CD14-positive monocyte (primary cell): ENCODE measurements at regions not wholly inside any gene's neighbourhood (a gene's known extent, or its start where the extent isn't known, plus 50 kb on each side); places are given as distances from the start of the nearest gene placed in this dataset.

Experiments
- DNase-seq, 3 donors: peaks; one replicate each; pipeline ENCODE4 v3.0.0-alpha.2; 2011 to 2022
- H2AFZ ChIP-seq: 2 replicates; pipeline ENCODE4 v1.6.0; 2012; ENCODE audit warnings: mild to moderate bottlenecking, low read depth, low read length, inconsistent platforms; ENCODE audit not compliant: insufficient read depth, poor library complexity, severe bottlenecking
- H3K27ac ChIP-seq, 2 donors: 1 replicate in 1 of 2; 2 replicates in 1 of 2; pipeline ENCODE4 v1.5.1; 2012 to 2013; ENCODE audit warnings: low read length in 2 of 2, control low read depth in 1 of 2, inconsistent platforms in 1 of 2, low read depth in 1 of 2, mild to moderate bottlenecking in 1 of 2
- H3K27me3 ChIP-seq, 2 donors: one replicate each; pipeline versions ENCODE4 v1.6.0 to v1.6.1; 2011 to 2013; ENCODE audit warnings: low read length in 2 of 2; ENCODE audit not compliant: control insufficient read depth in 2 of 2, insufficient read depth in 2 of 2
- H3K36me3 ChIP-seq, 2 donors: replicated peaks in 1 of 2; 1 replicate in 1 of 2; 2 replicates in 1 of 2; pipeline versions ENCODE4 v1.5.1 to v1.6.1; 2012 to 2013; ENCODE audit warnings: low read length in 2 of 2, control low read depth in 1 of 2, inconsistent platforms in 1 of 2, mild to moderate bottlenecking in 1 of 2; ENCODE audit not compliant: insufficient read depth in 2 of 2, control insufficient read depth in 1 of 2
- H3K4me1 ChIP-seq, 2 donors: 1 replicate in 1 of 2; 2 replicates in 1 of 2; pipeline versions ENCODE4 v1.5.1 to v1.6.1; 2012 to 2013; ENCODE audit warnings: low read length in 2 of 2, control low read depth in 1 of 2, inconsistent platforms in 1 of 2, mild to moderate bottlenecking in 1 of 2, moderate library complexity in 1 of 2; ENCODE audit not compliant: insufficient read depth in 2 of 2, control insufficient read depth in 1 of 2
- H3K4me2 ChIP-seq: replicated peaks from 2 replicates; pipeline ENCODE3; 2012; ENCODE audit warnings: low read length, moderate library complexity, mild to moderate bottlenecking; ENCODE audit not compliant: poor library complexity, severe bottlenecking; ENCODE audit errors: extremely low read depth
- H3K4me3 ChIP-seq, 3 experiments: fragments of 200-600 bp in 1 of 3; sonication (generic) in 1 of 3; replicated peaks in 1 of 3; 1 replicate in 2 of 3; 2 replicates in 1 of 3; pipeline ENCODE4 v1.5.1; 2011 to 2013; ENCODE audit warnings: low read length in 3 of 3, mild to moderate bottlenecking in 3 of 3, control low read depth in 2 of 3, low read depth in 2 of 3, inconsistent platforms in 1 of 3, moderate library complexity in 1 of 3
- H3K79me2 ChIP-seq: 2 replicates; pipeline ENCODE4 v1.6.0; 2012; ENCODE audit warnings: mild to moderate bottlenecking, control low read depth, inconsistent platforms, low read length, moderate library complexity; ENCODE audit not compliant: insufficient read depth
- H3K9ac ChIP-seq: 2 replicates; pipeline ENCODE4 v1.6.0; 2017; ENCODE audit warnings: low read length, mild to moderate bottlenecking; ENCODE audit not compliant: insufficient read depth, poor library complexity, severe bottlenecking
- H3K9me3 ChIP-seq, 2 donors: replicated peaks in 1 of 2; 1 replicate in 1 of 2; 2 replicates in 1 of 2; pipeline versions ENCODE4 v1.5.1 to v1.6.1; 2012 to 2013; ENCODE audit warnings: low read length in 2 of 2, control low read depth in 1 of 2; ENCODE audit not compliant: control insufficient read depth in 1 of 2, insufficient read depth in 1 of 2
- H4K20me1 ChIP-seq: 2 replicates; pipeline ENCODE4 v1.6.0; 2012; ENCODE audit warnings: mild to moderate bottlenecking, low read length, control low read depth, moderate library complexity; ENCODE audit not compliant: insufficient read depth
- H3K27ac Mint-ChIP-seq, 7 donors: one replicate each; pipeline ENCODE4 v1.8.0; 2020; ENCODE audit warnings: mild to moderate bottlenecking in 7 of 7, mixed read lengths in 7 of 7, moderate library complexity in 6 of 7, inconsistent platforms in 2 of 7
- H3K27me3 Mint-ChIP-seq, 3 donors: one replicate each; pipeline ENCODE4 v1.8.0; 2021 to 2022; ENCODE audit warnings: low read depth in 3 of 3, mild to moderate bottlenecking in 3 of 3, mixed read lengths in 3 of 3, moderate library complexity in 3 of 3, inconsistent platforms in 1 of 3
- H3K36me3 Mint-ChIP-seq, 2 donors: one replicate each; pipeline ENCODE4 v1.8.0; 2020; ENCODE audit warnings: mixed read lengths in 2 of 2, inconsistent platforms in 1 of 2, mild to moderate bottlenecking in 1 of 2
- H3K4me1 Mint-ChIP-seq: one replicate; pipeline ENCODE4 v1.8.0; 2020; ENCODE audit warnings: mild to moderate bottlenecking, mixed read lengths
- H3K4me3 Mint-ChIP-seq, 2 donors: one replicate each; pipeline ENCODE4 v1.8.0; 2020; ENCODE audit warnings: mild to moderate bottlenecking in 2 of 2, mixed read lengths in 2 of 2, moderate library complexity in 1 of 2
- H3K9me3 Mint-ChIP-seq, 7 donors: one replicate each; pipeline ENCODE4 v1.8.0; 2020 to 2022; ENCODE audit warnings: mixed read lengths in 7 of 7, mild to moderate bottlenecking in 6 of 7, moderate library complexity in 6 of 7, inconsistent platforms in 2 of 7
- CTCF ChIP-seq: fragments of 200-600 bp; IDR thresholded peaks from one replicate; pipeline ENCODE4 v1.8.0; 2022; ENCODE audit warnings: antibody characterized with exemption, mild to moderate bottlenecking
- WGBS: methylation state at CpG from one replicate; pipeline ENCODE4 v1.1.5; 2013; ENCODE audit warnings: missing lambda C conversion rate; ENCODE audit not compliant: insufficient coverage; 5-methylcytosine and 5-hydroxymethylcytosine counted together
- intact Hi-C, 2 donors: fragments of 100-400 bp; cut with micrococcal nuclease; formaldehyde crosslinking; loops; one replicate each; pipeline versions ENCODE4 v1.15.0 to v1.15.1; 2023

- Mint-ChIP-seq H3K9me3 (peaks cover 0 to 10% (median 2%) of the 10 kb centered on the region in 7 donors), H3K4me1 (no peaks in the 10 kb centered on the region), H3K36me3 (no peaks in the 10 kb centered on the region), H3K27ac (no peak overlapping the region), H3K4me3 (no peak overlapping the region), H3K27me3 (no peaks in the 10 kb centered on the region)
- no peak overlapping the region for H3K4me2 ChIP-seq
- no peaks in the 10 kb centered on the region for H3K79me2 ChIP-seq
- DNase-seq: no peak
- no CpG with 5 or more reads among the region's 1 CpG for WGBS
- H3K9me3 ChIP-seq: no peaks in the 10 kb centered on the region
- H3K27ac ChIP-seq: no peak overlapping the region
- H3K4me3 ChIP-seq: no peak overlapping the region
- H3K4me1 ChIP-seq: no peaks in the 10 kb centered on the region
- intact Hi-C loops: no loop called here
- no peak overlapping the region for H3K9ac ChIP-seq
- no peak for TF ChIP-seq CTCF
- no peak overlapping the region for H2AFZ ChIP-seq
- H4K20me1 ChIP-seq: no peaks in the 10 kb centered on the region
- no peaks in the 10 kb centered on the region for H3K27me3 ChIP-seq
- H3K36me3 ChIP-seq: no peaks in the 10 kb centered on the region
Measured at GRCh38 chr5:161155451-161155850, 303.4 kb upstream of the ATP10B start.

DNA sequence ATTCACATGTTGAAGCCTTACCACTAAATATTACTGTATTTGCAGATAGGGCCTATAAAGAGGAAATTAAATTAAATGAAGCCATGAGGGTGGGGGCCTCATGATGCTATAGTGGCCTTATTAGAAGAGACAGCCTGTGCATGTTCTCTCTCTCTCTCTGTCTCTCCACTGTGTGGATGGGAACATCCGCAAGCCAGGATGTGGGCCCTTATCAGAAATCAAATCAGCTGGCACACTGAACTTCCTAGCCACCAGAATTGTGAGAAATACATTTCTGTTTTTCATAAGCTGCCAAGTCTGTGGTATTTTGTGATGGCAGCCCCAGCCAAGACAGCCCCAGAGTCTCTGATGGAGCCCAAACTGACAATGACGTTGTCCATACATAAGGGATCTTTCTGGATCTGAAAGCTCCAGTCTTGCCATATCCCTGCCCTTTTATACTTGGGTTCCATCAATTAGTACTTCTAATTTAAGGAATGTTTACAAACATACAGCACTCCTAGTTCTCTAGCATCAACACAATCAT lies 300.5 kb upstream of the ATP10B start:
- TF ChIP-seq CTCF: no peak
- Histone ChIP-seq H3K9ac (no peak overlapping the region), H3K4me2 (no peak overlapping the region), H3K27ac (no peak overlapping the region), H3K9me3 (no peaks in the 10 kb centered on the region), H3K36me3 (no peaks in the 10 kb centered on the region), H4K20me1 (no peaks in the 10 kb centered on the region), H3K79me2 (no peaks in the 10 kb centered on the region), H3K4me1 (no peaks in the 10 kb centered on the region), H3K4me3 (no peak overlapping the region), H2AFZ (no peak overlapping the region), H3K27me3 (no peaks in the 10 kb centered on the region)
- Mint-ChIP-seq H3K9me3 (peaks cover 0 to 6% (median 2%) of the 10 kb centered on the region in 7 donors), H3K27ac (no peak overlapping the region), H3K4me3 (no peak overlapping the region), H3K27me3 (no peaks in the 10 kb centered on the region), H3K36me3 (no peaks in the 10 kb centered on the region), H3K4me1 (no peaks in the 10 kb centered on the region)
- intact Hi-C loops: no loop called here
- DNase-seq: no peak
- WGBS: no CpG with 5 or more reads among the region's 2 CpGs
